Muscle of arm (tissue), 1 donor: ENCODE measurements at regions not wholly inside any gene's neighbourhood (a gene's known extent, or its start where the extent isn't known, plus 50 kb on each side); places are given as distances from the start of the nearest gene placed in this dataset.

Experiments
- DNase-seq: peaks from one replicate; pipeline ENCODE4 v3.0.0-alpha.2; 2013

GRCh38 chr11:122348659-122349409 lies 232.8 kb upstream of the BLID start:
- DNase-seq = no peak

- DNase-seq = no peak
Measured at GRCh38 chr11:122346006-122346405, 230.0 kb upstream of the BLID start.

- peak; percentile 82 for DNase-seq
Measured at GRCh38 chr11:122345586-122345985, 229.6 kb upstream of the BLID start.

- DNase-seq = peak; percentile 66
Measured at GRCh38 chr11:122344215-122344614, 228.2 kb upstream of the BLID start.

- no peak for DNase-seq
Measured at GRCh38 chr11:122343210-122343609, 227.2 kb upstream of the BLID start.

GRCh38 chr11:122342089-122342744 lies 226.2 kb upstream of the BLID start:
- no peak for DNase-seq

- DNase-seq = no peak
Measured at GRCh38 chr11:122341477-122341876, 225.5 kb upstream of the BLID start.

GRCh38 chr11:122340607-122341290 lies 224.7 kb upstream of the BLID start:
- no peak for DNase-seq

- DNase-seq = no peak
Measured at GRCh38 chr11:122339436-122340060, 223.5 kb upstream of the BLID start.

- no peak for DNase-seq
Measured at GRCh38 chr11:122337704-122338103, 221.7 kb upstream of the BLID start.

GRCh38 chr11:122337241-122337640 lies 221.2 kb upstream of the BLID start:
- DNase-seq = no peak

GRCh38 chr11:122336706-122337105 lies 220.7 kb upstream of the BLID start:
- no peak for DNase-seq

GRCh38 chr11:122334546-122335339 lies 218.7 kb upstream of the BLID start:
- no peak for DNase-seq

- DNase-seq = no peak
Measured at GRCh38 chr11:122333467-122333866, 217.5 kb upstream of the BLID start.

- DNase-seq = no peak
Measured at GRCh38 chr11:122331079-122331478, 215.1 kb upstream of the BLID start.

GRCh38 chr11:122330279-122330965 lies 214.4 kb upstream of the BLID start:
- no peak for DNase-seq

- no peak for DNase-seq
Measured at GRCh38 chr11:122327528-122327927, 211.5 kb upstream of the BLID start.

GRCh38 chr11:122323754-122324421 lies 207.9 kb upstream of the BLID start:
- no peak for DNase-seq

GRCh38 chr11:122322329-122322728 lies 206.3 kb upstream of the BLID start:
- no peak for DNase-seq

- DNase-seq = no peak
Measured at GRCh38 chr11:122320671-122321070, 204.7 kb upstream of the BLID start.
